Left lobe of liver (tissue), 2 donors: ENCODE measurements at regions not wholly inside any gene's neighbourhood (a gene's known extent, or its start where the extent isn't known, plus 50 kb on each side); places are given as distances from the start of the nearest gene placed in this dataset.

ENCODE experiments used
- ATAC-seq: fragments of 200-7000 bp; cut with Tn5 transposase; one replicate; pipeline ENCODE4 v1.9.1; 2020; ENCODE audit warnings: mild to moderate bottlenecking, moderate library complexity
- DNase-seq: peaks from one replicate; pipeline ENCODE4 v3.0.0-alpha.2; 2020; ENCODE audit warnings: low spot score
- donor health status: DM: no; HTN: no; CAD: no; lungs with moderate emphysema.
- donor health status: DM: no; HTN: yes; CAD: no.

- DNase-seq = no peak
- ATAC-seq = no peak
Measured at GRCh38 chr2:196344397-196344796, 173.0 kb upstream of the STK17B start.

- DNase-seq = no peak
- ATAC-seq = no peak
Measured at GRCh38 chr2:196353717-196354116, 182.3 kb upstream of the STK17B start.

GRCh38 chr2:196354186-196354585, 182.8 kb upstream of the STK17B start:
- ATAC-seq = no peak
- no peak for DNase-seq

GRCh38 chr2:196356332-196356731, 185.0 kb upstream of the STK17B start:
- no peak for ATAC-seq
- no peak for DNase-seq

GRCh38 chr2:196360650-196361049, 189.3 kb upstream of the STK17B start:
- no peak for DNase-seq
- ATAC-seq = no peak

GRCh38 chr2:196361606-196362326, 190.4 kb upstream of the STK17B start:
- ATAC-seq (peak; percentile 55), DNase-seq (no peak)

GRCh38 chr2:196362973-196363549, 191.7 kb upstream of the STK17B start:
- DNase-seq (no peak), ATAC-seq (no peak)

- DNase-seq = no peak
- no peak for ATAC-seq
Measured at GRCh38 chr2:196365145-196365544, 193.8 kb upstream of the STK17B start.

- ATAC-seq (no peak), DNase-seq (no peak)
Measured at GRCh38 chr2:196365923-196366322, 194.5 kb upstream of the STK17B start.

- ATAC-seq = no peak
Measured at GRCh38 chr2:196367633-196368032, 196.3 kb upstream of the STK17B start.

GRCh38 chr2:196368546-196369225, 197.3 kb upstream of the STK17B start:
- no peak for DNase-seq
- ATAC-seq = no peak

More at GRCh38 chr2:196367633-196368032, 196.3 kb upstream of the STK17B start:
- DNase-seq = no peak

GRCh38 chr2:196369967-196370366, 198.6 kb upstream of the STK17B start:
- ATAC-seq (no peak), DNase-seq (no peak)

GRCh38 chr2:196370381-196370780, 199.0 kb upstream of the STK17B start:
- no peak for ATAC-seq
- DNase-seq = no peak

- ATAC-seq (no peak), DNase-seq (no peak)
Measured at GRCh38 chr2:196372276-196372809, 201.0 kb upstream of the STK17B start.

- DNase-seq (no peak), ATAC-seq (peak; percentile 37)
Measured at GRCh38 chr2:196372811-196373664, 201.7 kb upstream of the STK17B start.

GRCh38 chr2:196376984-196377877, 205.9 kb upstream of the STK17B start:
- no peak for ATAC-seq
- DNase-seq = no peak

GRCh38 chr2:196379600-196379999, 208.2 kb upstream of the STK17B start:
- no peak for DNase-seq
- no peak for ATAC-seq

- no peak for ATAC-seq
- DNase-seq = no peak
Measured at GRCh38 chr2:196380098-196380497, 208.7 kb upstream of the STK17B start.

- ATAC-seq = no peak
- no peak for DNase-seq
Measured at GRCh38 chr2:196380575-196380974, 209.2 kb upstream of the STK17B start.

GRCh38 chr2:196381464-196381863, 210.1 kb upstream of the STK17B start:
- ATAC-seq (peak; percentile 39), DNase-seq (no peak)
